ENCODE measurements at regions not wholly inside any gene's neighbourhood (a gene's known extent, or its start where the extent isn't known, plus 50 kb on each side); places are given as distances from the start of the nearest gene placed in this dataset.

DNA sequence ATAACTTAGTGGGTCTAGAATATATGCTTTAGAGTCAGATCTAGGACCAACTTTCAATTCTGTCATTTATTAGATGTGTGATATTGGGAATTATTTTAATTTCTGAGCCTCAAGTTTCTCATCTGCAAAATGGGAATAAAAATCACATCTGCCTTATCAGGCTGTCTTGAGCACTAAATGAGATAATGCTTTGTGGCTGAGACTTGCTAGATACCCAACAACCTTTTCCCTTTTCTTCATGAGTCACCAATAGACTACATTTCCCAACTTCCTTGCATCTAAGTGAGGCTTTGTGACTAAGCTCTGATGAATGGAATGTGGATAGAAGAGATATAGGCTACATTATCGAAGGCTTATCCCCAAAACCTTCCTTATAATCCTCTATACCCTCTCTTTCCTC is 220.7 kb upstream of the SESN3 start:
- TF ChIP-seq NFIC (IDR thresholded peaks at IDR 0.05) (no peak), TCF12 (IDR thresholded peaks at IDR 0.05; ENCODE audit: low read depth) (no peak), CEBPB (IDR thresholded peaks at IDR 0.05) (no peak), YY1 (IDR thresholded peaks at IDR 0.05; ENCODE audit: low read depth) (no peak), EGR1 (IDR thresholded peaks at IDR 0.05) (no peak), FOXM1 (IDR thresholded peaks at IDR 0.05; ENCODE audit: borderline replicate concordance, low read depth) (no peak), RAD21 (IDR thresholded peaks at IDR 0.05; ENCODE audit: low read depth) (no peak), EP300 (IDR thresholded peaks at IDR 0.05; ENCODE audit: borderline replicate concordance) (no peak), ZBTB7A (IDR thresholded peaks at IDR 0.05; ENCODE audit: low read depth) (no peak), CREB1 (IDR thresholded peaks at IDR 0.05; ENCODE audit: low read depth) (no peak), TAF1 (IDR thresholded peaks at IDR 0.05; ENCODE audit: low read depth) (no peak), TEAD4 (IDR thresholded peaks at IDR 0.05) (no peak)
- TF ChIP-seq, protein P1, sequence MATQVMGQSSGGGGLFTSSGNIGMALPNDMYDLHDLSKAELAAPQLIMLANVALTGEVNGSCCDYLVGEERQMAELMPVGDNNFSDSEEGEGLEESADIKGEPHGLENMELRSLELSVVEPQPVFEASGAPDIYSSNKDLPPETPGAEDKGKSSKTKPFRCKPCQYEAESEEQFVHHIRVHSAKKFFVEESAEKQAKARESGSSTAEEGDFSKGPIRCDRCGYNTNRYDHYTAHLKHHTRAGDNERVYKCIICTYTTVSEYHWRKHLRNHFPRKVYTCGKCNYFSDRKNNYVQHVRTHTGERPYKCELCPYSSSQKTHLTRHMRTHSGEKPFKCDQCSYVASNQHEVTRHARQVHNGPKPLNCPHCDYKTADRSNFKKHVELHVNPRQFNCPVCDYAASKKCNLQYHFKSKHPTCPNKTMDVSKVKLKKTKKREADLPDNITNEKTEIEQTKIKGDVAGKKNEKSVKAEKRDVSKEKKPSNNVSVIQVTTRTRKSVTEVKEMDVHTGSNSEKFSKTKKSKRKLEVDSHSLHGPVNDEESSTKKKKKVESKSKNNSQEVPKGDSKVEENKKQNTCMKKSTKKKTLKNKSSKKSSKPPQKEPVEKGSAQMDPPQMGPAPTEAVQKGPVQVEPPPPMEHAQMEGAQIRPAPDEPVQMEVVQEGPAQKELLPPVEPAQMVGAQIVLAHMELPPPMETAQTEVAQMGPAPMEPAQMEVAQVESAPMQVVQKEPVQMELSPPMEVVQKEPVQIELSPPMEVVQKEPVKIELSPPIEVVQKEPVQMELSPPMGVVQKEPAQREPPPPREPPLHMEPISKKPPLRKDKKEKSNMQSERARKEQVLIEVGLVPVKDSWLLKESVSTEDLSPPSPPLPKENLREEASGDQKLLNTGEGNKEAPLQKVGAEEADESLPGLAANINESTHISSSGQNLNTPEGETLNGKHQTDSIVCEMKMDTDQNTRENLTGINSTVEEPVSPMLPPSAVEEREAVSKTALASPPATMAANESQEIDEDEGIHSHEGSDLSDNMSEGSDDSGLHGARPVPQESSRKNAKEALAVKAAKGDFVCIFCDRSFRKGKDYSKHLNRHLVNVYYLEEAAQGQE (IDR thresholded peaks at IDR 0.05; ENCODE audit: low read depth): no peak
- TF ChIP-seq, protein P2, sequence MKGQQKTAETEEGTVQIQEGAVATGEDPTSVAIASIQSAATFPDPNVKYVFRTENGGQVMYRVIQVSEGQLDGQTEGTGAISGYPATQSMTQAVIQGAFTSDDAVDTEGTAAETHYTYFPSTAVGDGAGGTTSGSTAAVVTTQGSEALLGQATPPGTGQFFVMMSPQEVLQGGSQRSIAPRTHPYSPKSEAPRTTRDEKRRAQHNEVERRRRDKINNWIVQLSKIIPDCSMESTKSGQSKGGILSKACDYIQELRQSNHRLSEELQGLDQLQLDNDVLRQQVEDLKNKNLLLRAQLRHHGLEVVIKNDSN (IDR thresholded peaks at IDR 0.05): no peak
- TF ChIP-seq, protein P3, sequence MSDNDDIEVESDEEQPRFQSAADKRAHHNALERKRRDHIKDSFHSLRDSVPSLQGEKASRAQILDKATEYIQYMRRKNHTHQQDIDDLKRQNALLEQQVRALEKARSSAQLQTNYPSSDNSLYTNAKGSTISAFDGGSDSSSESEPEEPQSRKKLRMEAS (IDR thresholded peaks at IDR 0.05): no peak

DNA sequence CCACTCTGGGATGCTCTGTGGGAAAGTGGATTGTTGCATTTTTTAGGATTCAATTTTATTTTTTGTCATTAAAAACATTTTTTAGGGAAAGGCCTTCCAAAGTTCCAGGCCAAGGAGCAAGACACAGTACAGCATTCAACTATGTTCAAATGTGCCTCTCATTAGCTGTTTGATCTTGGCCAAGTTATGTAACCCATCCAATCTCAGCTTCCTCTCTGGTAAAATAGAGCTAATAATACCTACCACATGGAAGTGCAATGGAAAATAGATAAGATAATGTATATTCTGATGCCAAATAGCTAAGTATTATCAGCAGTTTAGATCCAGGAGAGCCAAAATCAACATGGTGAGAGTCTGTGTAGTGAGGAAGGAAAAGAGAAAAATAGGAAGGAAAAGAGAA is 220.3 kb upstream of the SESN3 start:
- TF ChIP-seq CREB1 (IDR thresholded peaks at IDR 0.05; ENCODE audit: low read depth) (no peak), TCF12 (IDR thresholded peaks at IDR 0.05; ENCODE audit: low read depth) (no peak), NFIC (IDR thresholded peaks at IDR 0.05) (no peak), CEBPB (IDR thresholded peaks at IDR 0.05) (no peak), EP300 (IDR thresholded peaks at IDR 0.05; ENCODE audit: borderline replicate concordance) (no peak), TAF1 (IDR thresholded peaks at IDR 0.05; ENCODE audit: low read depth) (no peak), ZBTB7A (IDR thresholded peaks at IDR 0.05; ENCODE audit: low read depth) (no peak), TEAD4 (IDR thresholded peaks at IDR 0.05) (no peak), RAD21 (IDR thresholded peaks at IDR 0.05; ENCODE audit: low read depth) (no peak), EGR1 (IDR thresholded peaks at IDR 0.05) (no peak), YY1 (IDR thresholded peaks at IDR 0.05; ENCODE audit: low read depth) (no peak), FOXM1 (IDR thresholded peaks at IDR 0.05; ENCODE audit: borderline replicate concordance, low read depth) (no peak)
- TF ChIP-seq, protein P1 (IDR thresholded peaks at IDR 0.05; ENCODE audit: low read depth): no peak
- TF ChIP-seq, protein P2 (IDR thresholded peaks at IDR 0.05): no peak
- TF ChIP-seq, protein P3 (IDR thresholded peaks at IDR 0.05): no peak

DNA sequence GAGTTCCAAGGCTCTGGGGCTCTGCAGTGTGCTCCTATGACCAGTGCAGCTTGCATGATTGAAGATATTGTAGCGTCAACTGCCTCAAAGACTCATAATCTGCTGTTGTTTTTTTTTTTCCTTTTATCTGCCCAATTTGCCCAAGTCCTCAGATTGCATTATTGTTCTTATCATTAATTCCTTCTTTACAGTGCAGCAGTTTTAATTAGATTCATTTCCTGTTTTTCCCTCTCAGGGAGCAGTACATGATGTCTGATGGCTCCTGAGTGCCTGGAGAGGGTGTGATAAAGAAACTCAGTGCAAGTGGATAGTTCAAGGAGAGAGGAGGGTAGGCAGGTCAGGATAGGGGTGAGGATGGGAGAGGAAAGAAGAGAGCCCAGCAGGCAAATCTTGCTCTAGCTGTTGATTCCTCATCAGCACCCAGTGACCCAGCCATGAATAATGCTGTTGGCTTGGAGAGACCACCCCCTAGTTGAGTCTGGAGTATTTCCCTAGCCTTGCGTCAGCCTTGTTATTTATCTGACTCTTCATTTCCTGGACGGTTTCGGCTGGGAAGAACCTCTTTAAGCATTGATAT is 219.6 kb upstream of the SESN3 start:
- TF ChIP-seq, protein P2 (IDR thresholded peaks at IDR 0.05): no peak
- no peak for TF ChIP-seq NFIC (IDR thresholded peaks at IDR 0.05)
- no peak for TF ChIP-seq RAD21 (IDR thresholded peaks at IDR 0.05; ENCODE audit: low read depth)
- TF ChIP-seq, protein P1 (IDR thresholded peaks at IDR 0.05; ENCODE audit: low read depth): no peak
- TF ChIP-seq ZBTB7A (IDR thresholded peaks at IDR 0.05; ENCODE audit: low read depth): no peak
- TF ChIP-seq CEBPB (IDR thresholded peaks at IDR 0.05): no peak
- TF ChIP-seq CREB1 (IDR thresholded peaks at IDR 0.05; ENCODE audit: low read depth): no peak
- TF ChIP-seq EP300 (IDR thresholded peaks at IDR 0.05; ENCODE audit: borderline replicate concordance): no peak
- no peak for TF ChIP-seq YY1 (IDR thresholded peaks at IDR 0.05; ENCODE audit: low read depth)
- TF ChIP-seq EGR1 (IDR thresholded peaks at IDR 0.05): no peak
- no peak for TF ChIP-seq FOXM1 (IDR thresholded peaks at IDR 0.05; ENCODE audit: borderline replicate concordance, low read depth)
- no peak for TF ChIP-seq TAF1 (IDR thresholded peaks at IDR 0.05; ENCODE audit: low read depth)
- no peak for TF ChIP-seq TCF12 (IDR thresholded peaks at IDR 0.05; ENCODE audit: low read depth)
- TF ChIP-seq, protein P3 (IDR thresholded peaks at IDR 0.05): no peak
- no peak for TF ChIP-seq TEAD4 (IDR thresholded peaks at IDR 0.05)
